ENCODE measurements at regions not wholly inside any gene's neighbourhood (a gene's known extent, or its start where the extent isn't known, plus 50 kb on each side); places are given as distances from the start of the nearest gene placed in this dataset.

GRCh38 chr3:26418553-26418952 is 204.0 kb upstream of the LRRC3B start:
- H3K36me3 ChIP-seq (replicated peaks in 1 of 2; ENCODE audit: control insufficient read depth in 1 of 2, insufficient read depth in 2 of 2, low read length in 2 of 2), result no peaks in the 10 kb centered on the region
- H4K20me1 ChIP-seq (ENCODE audit: insufficient read depth, low read length), result no peaks in the 10 kb centered on the region
- DNase-seq (ENCODE audit: low spot score) (no peak), FAIRE-seq (no peak), ATAC-seq (no peak)
- H3K4me1 ChIP-seq (ENCODE audit: insufficient read depth, low read length), result no peaks in the 10 kb centered on the region
- no peak for TF ChIP-seq JDP2 (CRISPR knock-in tag; IDR thresholded peaks at IDR 0.05; ENCODE audit: borderline replicate concordance)
- TF ChIP-seq, protein P1, sequence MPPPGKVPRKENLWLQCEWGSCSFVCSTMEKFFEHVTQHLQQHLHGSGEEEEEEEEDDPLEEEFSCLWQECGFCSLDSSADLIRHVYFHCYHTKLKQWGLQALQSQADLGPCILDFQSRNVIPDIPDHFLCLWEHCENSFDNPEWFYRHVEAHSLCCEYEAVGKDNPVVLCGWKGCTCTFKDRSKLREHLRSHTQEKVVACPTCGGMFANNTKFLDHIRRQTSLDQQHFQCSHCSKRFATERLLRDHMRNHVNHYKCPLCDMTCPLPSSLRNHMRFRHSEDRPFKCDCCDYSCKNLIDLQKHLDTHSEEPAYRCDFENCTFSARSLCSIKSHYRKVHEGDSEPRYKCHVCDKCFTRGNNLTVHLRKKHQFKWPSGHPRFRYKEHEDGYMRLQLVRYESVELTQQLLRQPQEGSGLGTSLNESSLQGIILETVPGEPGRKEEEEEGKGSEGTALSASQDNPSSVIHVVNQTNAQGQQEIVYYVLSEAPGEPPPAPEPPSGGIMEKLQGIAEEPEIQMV (CRISPR knock-in tag; IDR thresholded peaks at IDR 0.05; ENCODE audit: low read depth), result no peak
- no peak for TF ChIP-seq STAT5B (CRISPR knock-in tag; IDR thresholded peaks at IDR 0.05)
- TF ChIP-seq KAT8 (CRISPR knock-in tag; IDR thresholded peaks at IDR 0.05), result no peak
- TF ChIP-seq ZNF335 (CRISPR knock-in tag; IDR thresholded peaks at IDR 0.05), result no peak
- TF ChIP-seq SP140L (CRISPR knock-in tag; IDR thresholded peaks at IDR 0.05; ENCODE audit: borderline replicate concordance), result no peak
- no peak for TF ChIP-seq RORA (CRISPR knock-in tag; IDR thresholded peaks at IDR 0.05)
- no peak for TF ChIP-seq ZNF510 (CRISPR knock-in tag; IDR thresholded peaks at IDR 0.05; ENCODE audit: low read depth)
- no peak for TF ChIP-seq ZNF20 (CRISPR knock-in tag; IDR thresholded peaks at IDR 0.05)
- no peak for TF ChIP-seq POGZ (CRISPR knock-in tag; IDR thresholded peaks at IDR 0.05)
- no peak for TF ChIP-seq ZNF34 (CRISPR knock-in tag; IDR thresholded peaks at IDR 0.05; ENCODE audit: borderline replicate concordance)
- TF ChIP-seq ZNF564 (CRISPR knock-in tag; IDR thresholded peaks at IDR 0.05), result no peak
- TF ChIP-seq, protein P2, sequence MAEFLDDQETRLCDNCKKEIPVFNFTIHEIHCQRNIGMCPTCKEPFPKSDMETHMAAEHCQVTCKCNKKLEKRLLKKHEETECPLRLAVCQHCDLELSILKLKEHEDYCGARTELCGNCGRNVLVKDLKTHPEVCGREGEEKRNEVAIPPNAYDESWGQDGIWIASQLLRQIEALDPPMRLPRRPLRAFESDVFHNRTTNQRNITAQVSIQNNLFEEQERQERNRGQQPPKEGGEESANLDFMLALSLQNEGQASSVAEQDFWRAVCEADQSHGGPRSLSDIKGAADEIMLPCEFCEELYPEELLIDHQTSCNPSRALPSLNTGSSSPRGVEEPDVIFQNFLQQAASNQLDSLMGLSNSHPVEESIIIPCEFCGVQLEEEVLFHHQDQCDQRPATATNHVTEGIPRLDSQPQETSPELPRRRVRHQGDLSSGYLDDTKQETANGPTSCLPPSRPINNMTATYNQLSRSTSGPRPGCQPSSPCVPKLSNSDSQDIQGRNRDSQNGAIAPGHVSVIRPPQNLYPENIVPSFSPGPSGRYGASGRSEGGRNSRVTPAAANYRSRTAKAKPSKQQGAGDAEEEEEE (CRISPR knock-in tag; IDR thresholded peaks at IDR 0.05; ENCODE audit: borderline replicate concordance), result no peak
- TF ChIP-seq ZNF781 (CRISPR knock-in tag; IDR thresholded peaks at IDR 0.05; ENCODE audit: borderline replicate concordance, not compliant biosample characterization), result no peak
- TF ChIP-seq ZNF549 (CRISPR knock-in tag; IDR thresholded peaks at IDR 0.05), result no peak
- TF ChIP-seq ZNF607 (CRISPR knock-in tag; IDR thresholded peaks at IDR 0.05; ENCODE audit: borderline replicate concordance), result no peak
- in situ Hi-C loops (cut with HindIII; ENCODE audit: extremely low pct_ligation_motif_present, low pct_unique_long_range_greater_than_20kb), result no loop called here
- H3K4me2 ChIP-seq (ENCODE audit: low read depth, low read length), result no peak overlapping the region
- H3K9me3 ChIP-seq (ENCODE audit: low read length), result peaks cover 82% of the 10 kb centered on the region
- H3K9ac ChIP-seq (ENCODE audit: insufficient read depth, low read depth, low read length), result no peak overlapping the region
- ChIA-PET POLR2A (no interaction called here), CTCF (ENCODE audit: low intra/inter-chr PET ratio, low total read pairs) (no interaction called here)
- no peaks in the 10 kb centered on the region; a peak in 1 of 5 replicates for H3K27me3 ChIP-seq (ENCODE audit: control insufficient read depth in 1 of 2, insufficient read depth in 2 of 2, low read length in 2 of 2)
- no peak overlapping the region for H3K27ac ChIP-seq (ENCODE audit: extremely low read length, insufficient read depth, low read length)
- intact Hi-C loops (cut with micrococcal nuclease; ENCODE audit: unreplicated experiment), result no loop called here
- H3K4me3 ChIP-seq (replicated peaks in 1 of 3; ENCODE audit: insufficient read depth in 1 of 3, low read depth in 2 of 3, low read length in 3 of 3), result no peak overlapping the region
- H2AFZ ChIP-seq (ENCODE audit: low read length), result no peak overlapping the region
- no TSS peak for BruUV-seq (replicated peaks)
- no peaks in the 10 kb centered on the region for H3K79me2 ChIP-seq (ENCODE audit: insufficient read depth, low read length)

Measured in HepG2 (cell line).